KMS-11 (cell line): ENCODE measurements at regions not wholly inside any gene's neighbourhood (a gene's known extent, or its start where the extent isn't known, plus 50 kb on each side); places are given as distances from the start of the nearest gene placed in this dataset.

Experiments used
- H2AFZ ChIP-seq: fragments of 200-600 bp; sonication (generic); 2 replicates; pipeline ENCODE4 v1.6.1; 2016; ENCODE audit warnings: antibody characterized with exemption, mixed run types, low read depth
- H3K27ac ChIP-seq: fragments of 200-600 bp; sonication (generic); 2 replicates; pipeline ENCODE4 v1.6.1; 2016; ENCODE audit warnings: mild to moderate bottlenecking, mixed run types
- H3K27me3 ChIP-seq: fragments of 200-600 bp; sonication (generic); 2 replicates; pipeline ENCODE4 v1.6.1; 2017; ENCODE audit warnings: mild to moderate bottlenecking, low read depth, mixed run types, moderate library complexity; ENCODE audit not compliant: insufficient read depth
- H3K36me3 ChIP-seq: fragments of 200-600 bp; sonication (generic); 2 replicates; pipeline ENCODE4 v1.6.1; 2017; ENCODE audit warnings: mild to moderate bottlenecking, mixed run types; ENCODE audit not compliant: insufficient read depth
- H3K4me1 ChIP-seq: fragments of 200-600 bp; sonication (generic); 2 replicates; pipeline ENCODE4 v1.6.1; 2016; ENCODE audit warnings: mild to moderate bottlenecking, low read depth, mixed run types; ENCODE audit not compliant: poor library complexity, severe bottlenecking
- H3K4me2 ChIP-seq: fragments of 200-600 bp; sonication (generic); 2 replicates; pipeline ENCODE4 v1.7.0; 2016; ENCODE audit warnings: mild to moderate bottlenecking, mixed run types
- H3K4me3 ChIP-seq: fragments of 200-600 bp; sonication (generic); IDR thresholded peaks from 2 replicates; pipeline ENCODE4 v1.6.1; 2017; ENCODE audit warnings: low read depth, low read length, mixed read lengths; ENCODE audit not compliant: insufficient read depth
- H3K79me2 ChIP-seq: fragments of 200-600 bp; sonication (generic); 2 replicates; pipeline ENCODE4 v1.6.1; 2016; ENCODE audit warnings: low read depth, mixed run types; ENCODE audit not compliant: insufficient read depth
- H3K9ac ChIP-seq: fragments of 200-600 bp; sonication (generic); 2 replicates; pipeline ENCODE4 v1.6.1; 2016; ENCODE audit warnings: mild to moderate bottlenecking, mixed run types
- H4K20me1 ChIP-seq: fragments of 200-600 bp; sonication (generic); 2 replicates; pipeline ENCODE4 v1.6.1; 2016; ENCODE audit warnings: mild to moderate bottlenecking, mixed run types; ENCODE audit not compliant: insufficient read depth
- TF ChIP-seq, protein P1 (sequence below): fragments of 200-600 bp; sonication (generic); conservative IDR thresholded peaks from 2 replicates; pipeline ENCODE4 v1.6.1; 2017; ENCODE audit warnings: low read depth, mild to moderate bottlenecking, antibody characterized with exemption, low read length, moderate library complexity, mixed read lengths

DNA sequence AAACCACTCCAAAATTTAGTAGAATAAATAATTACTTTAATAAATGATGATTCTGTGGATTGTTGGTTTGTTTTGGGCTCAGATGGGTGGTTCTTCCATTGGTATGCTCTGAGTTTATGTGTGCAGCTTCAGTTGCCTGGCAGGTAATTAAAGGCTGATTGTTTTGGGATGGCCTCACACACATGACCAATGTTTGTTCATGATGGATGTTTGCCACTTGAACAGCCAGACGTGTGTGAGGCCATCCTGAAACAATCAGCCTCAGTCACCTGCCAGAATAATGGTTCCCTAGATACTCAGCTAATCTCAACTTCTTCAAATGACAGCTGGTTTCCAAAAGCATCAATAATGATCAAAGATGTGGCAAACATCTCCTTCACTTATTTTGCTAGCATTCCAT is 352.5 kb upstream of the GULP1 start:
- Histone ChIP-seq H3K27ac (no peak overlapping the region), H3K4me1 (no peaks in the 10 kb centered on the region), H3K79me2 (no peaks in the 10 kb centered on the region), H3K27me3 (no peaks in the 10 kb centered on the region), H3K36me3 (no peaks in the 10 kb centered on the region), H4K20me1 (no peaks in the 10 kb centered on the region), H2AFZ (no peak overlapping the region), H3K9ac (no peak overlapping the region), H3K4me2 (no peak overlapping the region), H3K4me3 (no peak overlapping the region)
- TF ChIP-seq, protein P1, sequence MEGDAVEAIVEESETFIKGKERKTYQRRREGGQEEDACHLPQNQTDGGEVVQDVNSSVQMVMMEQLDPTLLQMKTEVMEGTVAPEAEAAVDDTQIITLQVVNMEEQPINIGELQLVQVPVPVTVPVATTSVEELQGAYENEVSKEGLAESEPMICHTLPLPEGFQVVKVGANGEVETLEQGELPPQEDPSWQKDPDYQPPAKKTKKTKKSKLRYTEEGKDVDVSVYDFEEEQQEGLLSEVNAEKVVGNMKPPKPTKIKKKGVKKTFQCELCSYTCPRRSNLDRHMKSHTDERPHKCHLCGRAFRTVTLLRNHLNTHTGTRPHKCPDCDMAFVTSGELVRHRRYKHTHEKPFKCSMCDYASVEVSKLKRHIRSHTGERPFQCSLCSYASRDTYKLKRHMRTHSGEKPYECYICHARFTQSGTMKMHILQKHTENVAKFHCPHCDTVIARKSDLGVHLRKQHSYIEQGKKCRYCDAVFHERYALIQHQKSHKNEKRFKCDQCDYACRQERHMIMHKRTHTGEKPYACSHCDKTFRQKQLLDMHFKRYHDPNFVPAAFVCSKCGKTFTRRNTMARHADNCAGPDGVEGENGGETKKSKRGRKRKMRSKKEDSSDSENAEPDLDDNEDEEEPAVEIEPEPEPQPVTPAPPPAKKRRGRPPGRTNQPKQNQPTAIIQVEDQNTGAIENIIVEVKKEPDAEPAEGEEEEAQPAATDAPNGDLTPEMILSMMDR = no peak

DNA sequence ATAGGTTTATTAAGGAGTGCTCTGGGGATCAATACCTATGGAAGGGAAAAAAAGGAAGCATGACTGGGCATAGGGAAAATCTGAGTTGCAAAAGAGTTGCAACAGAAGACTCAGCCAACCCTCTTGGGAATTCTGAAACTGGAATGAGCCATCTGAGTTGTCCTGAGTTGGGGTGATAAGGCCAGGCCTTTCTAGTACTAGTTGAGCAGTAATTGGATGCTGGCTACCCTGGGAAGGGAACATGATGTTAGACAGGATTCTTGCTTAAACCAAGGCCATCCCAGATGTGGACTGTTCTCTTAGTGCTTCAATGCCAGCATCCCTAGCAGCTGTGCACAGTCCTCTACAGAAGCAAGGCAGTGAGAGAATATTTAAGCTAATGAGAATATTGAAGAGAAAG is 348.8 kb upstream of the GULP1 start:
- H3K79me2 ChIP-seq = no peaks in the 10 kb centered on the region
- H3K9ac ChIP-seq = no peak overlapping the region
- no peak overlapping the region for H3K4me3 ChIP-seq
- TF ChIP-seq, protein P1 = no peak
- no peak overlapping the region for H3K4me2 ChIP-seq
- H3K27me3 ChIP-seq = no peaks in the 10 kb centered on the region
- H3K27ac ChIP-seq = no peak overlapping the region
- no peaks in the 10 kb centered on the region for H3K4me1 ChIP-seq
- no peak overlapping the region for H2AFZ ChIP-seq
- H3K36me3 ChIP-seq = no peaks in the 10 kb centered on the region
- H4K20me1 ChIP-seq = no peaks in the 10 kb centered on the region

DNA sequence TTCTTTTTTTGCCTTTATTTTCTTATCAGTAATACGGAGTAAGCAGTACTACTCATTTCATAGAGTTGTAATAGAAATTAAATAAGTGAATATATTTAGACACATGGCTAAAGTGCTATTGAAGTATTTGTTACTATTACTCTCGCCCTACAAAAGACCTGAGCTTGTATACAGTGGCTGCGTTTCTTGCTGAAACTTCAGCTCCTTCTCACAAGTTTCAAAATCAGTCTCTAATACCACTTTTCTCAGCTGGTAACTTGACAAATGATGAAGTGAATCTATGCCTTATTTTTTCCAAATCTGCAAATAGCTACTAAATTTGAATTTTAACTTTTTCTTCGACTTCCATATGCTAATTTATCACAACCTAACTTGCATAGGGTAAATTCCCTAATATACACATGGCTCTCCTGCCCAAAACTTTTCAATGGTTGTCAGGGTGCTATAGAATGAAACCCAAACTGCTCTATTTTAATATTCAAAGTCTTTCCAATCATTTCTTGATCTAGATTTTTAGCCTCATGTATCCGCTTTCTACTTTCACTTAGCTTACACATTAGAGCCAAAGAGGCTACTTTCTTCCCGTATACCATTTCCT is 347.8 kb upstream of the GULP1 start:
- TF ChIP-seq, protein P1 = no peak
- no peak overlapping the region for H2AFZ ChIP-seq
- H3K36me3 ChIP-seq = no peaks in the 10 kb centered on the region
- no peaks in the 10 kb centered on the region for H3K27me3 ChIP-seq
- H3K9ac ChIP-seq = no peak overlapping the region
- H4K20me1 ChIP-seq = no peaks in the 10 kb centered on the region
- H3K79me2 ChIP-seq = no peaks in the 10 kb centered on the region
- H3K4me1 ChIP-seq = no peaks in the 10 kb centered on the region
- no peak overlapping the region for H3K27ac ChIP-seq
- no peak overlapping the region for H3K4me3 ChIP-seq
- no peak overlapping the region for H3K4me2 ChIP-seq

DNA sequence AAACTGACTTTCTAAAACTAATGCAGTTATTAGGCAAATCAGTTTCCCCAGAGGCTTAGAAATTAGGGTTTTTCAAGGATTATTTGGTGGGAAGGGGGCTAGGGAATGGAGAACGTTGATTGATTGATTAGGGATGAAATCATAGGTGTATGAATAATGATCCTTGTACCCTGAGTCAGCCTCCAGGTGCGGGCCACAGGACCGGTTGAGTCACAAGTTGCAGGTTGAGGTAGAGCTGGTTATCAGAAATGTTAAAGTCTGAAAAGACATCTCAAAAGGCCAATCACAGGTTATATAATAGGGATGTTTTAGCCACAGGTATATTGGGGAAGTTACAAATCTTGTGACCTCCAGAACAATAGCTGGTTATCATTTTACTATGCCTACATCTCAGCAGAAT is 341.8 kb upstream of the GULP1 start:
- Histone ChIP-seq H3K9ac (no peak overlapping the region), H3K27ac (no peak overlapping the region), H3K4me1 (no peaks in the 10 kb centered on the region), H4K20me1 (no peaks in the 10 kb centered on the region), H3K79me2 (no peaks in the 10 kb centered on the region), H3K36me3 (no peaks in the 10 kb centered on the region), H3K4me2 (no peak overlapping the region), H3K27me3 (no peaks in the 10 kb centered on the region), H2AFZ (no peak overlapping the region), H3K4me3 (no peak overlapping the region)
- TF ChIP-seq, protein P1 = no peak
